Breast epithelium (tissue), 3 donors: ENCODE measurements at regions not wholly inside any gene's neighbourhood (a gene's known extent, or its start where the extent isn't known, plus 50 kb on each side); places are given as distances from the start of the nearest gene placed in this dataset.

Experiments
- CTCF ChIP-seq, 3 donors: fragments of 450-650 bp; IDR thresholded peaks; one replicate each; pipeline ENCODE4 v1.5.1; 2016 to 2017; ENCODE audit warnings: antibody characterized with exemption in 3 of 3, mild to moderate bottlenecking in 3 of 3, moderate library complexity in 3 of 3
- POLR2A ChIP-seq: fragments of 450-650 bp; IDR thresholded peaks from one replicate; pipeline ENCODE4 v1.6.1; 2016; ENCODE audit warnings: antibody characterized with exemption, mild to moderate bottlenecking, moderate library complexity
- POLR2AphosphoS5 ChIP-seq, 3 donors: sonication (generic); formaldehyde crosslinking; IDR thresholded peaks; one replicate each; pipeline ENCODE4 v1.6.1; 2017; ENCODE audit warnings: antibody characterized with exemption in 3 of 3

- TF ChIP-seq CTCF (IDR thresholded peaks at IDR 0.05), result no peak
- TF ChIP-seq POLR2AphosphoS5 (IDR thresholded peaks at IDR 0.05), result no peak
- no peak for TF ChIP-seq POLR2A
Observed at GRCh38 chr3:164222197-164222596, 856.1 kb downstream of the SI start.
